GDM1 (cell line): ENCODE measurements at regions not wholly inside any gene's neighbourhood (a gene's known extent, or its start where the extent isn't known, plus 50 kb on each side); places are given as distances from the start of the nearest gene placed in this dataset.
"Not testable (repeated sequence)": the region's sequence is repeated elsewhere in the genome, so short reads cannot be mapped to it uniquely, and the experiment has no call there.

Source experiments
- DNase-seq: peaks from one replicate; lab custom pipeline; 2025; lab: John Stamatoyannopoulos, UW

- DNase-seq = no peak
These were observed 141.6 kb downstream of the KCNJ12 start for GRCh38 chr17:21517538-21518293.

GRCh38 chr17:21522755-21523336, 146.7 kb downstream of the KCNJ12 start:
- DNase-seq = no peak

DNA sequence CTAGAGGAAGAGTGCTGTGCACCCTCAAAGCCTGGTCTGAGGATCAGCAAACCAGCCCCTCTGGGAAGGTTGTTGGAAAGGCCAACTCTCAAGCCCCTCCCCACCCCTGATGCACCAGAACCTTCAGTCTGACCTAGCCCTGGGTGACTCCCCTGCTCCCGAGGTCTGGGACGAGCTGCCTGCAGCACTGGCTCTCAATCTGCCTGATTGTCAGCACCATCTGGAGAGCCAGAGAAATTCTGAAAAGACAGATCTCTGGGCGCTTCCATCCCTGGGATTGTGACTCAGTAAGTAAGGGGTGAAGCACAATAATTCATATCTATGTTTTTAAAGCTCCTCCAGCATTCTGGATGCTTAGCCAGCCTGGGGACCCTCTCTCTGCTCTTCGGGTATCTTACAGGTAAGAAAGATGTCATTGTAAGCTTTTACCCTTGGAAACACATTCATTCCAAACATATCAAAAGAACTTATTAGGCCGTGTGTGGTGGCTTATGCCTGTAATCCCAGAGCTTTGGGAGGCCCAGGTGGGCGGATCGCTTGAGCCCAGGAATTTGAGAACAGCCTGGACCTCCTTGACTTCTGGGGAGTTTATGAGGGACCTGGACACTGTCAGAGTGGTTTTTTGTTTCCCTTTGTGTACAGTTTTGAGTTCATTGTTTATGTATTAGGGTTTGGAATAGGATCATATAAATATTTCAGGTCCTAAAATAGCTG, 147.5 kb downstream of the KCNJ12 start:
- DNase-seq = no peak

DNA sequence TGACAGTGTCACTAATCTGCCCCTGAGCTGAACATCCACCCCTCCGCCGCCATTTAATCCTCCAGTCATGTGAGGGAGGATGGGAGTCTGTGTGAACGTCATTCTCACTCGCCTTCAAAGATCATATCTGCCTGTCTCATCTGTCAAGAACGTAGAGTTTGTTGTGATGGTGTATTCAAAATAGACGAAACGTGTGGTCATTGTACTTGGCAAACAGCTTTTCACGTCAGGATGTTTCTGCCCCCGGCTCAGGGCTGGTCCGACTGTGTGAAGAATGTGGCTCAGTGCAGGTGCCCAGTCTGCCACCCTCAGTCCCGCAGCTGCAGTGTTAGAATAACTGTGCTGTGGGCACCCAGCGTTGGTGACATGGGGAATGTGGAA, 148.0 kb downstream of the KCNJ12 start:
- no peak for DNase-seq

GRCh38 chr17:21525464-21526130, 149.4 kb downstream of the KCNJ12 start:
- DNase-seq = no peak

DNA sequence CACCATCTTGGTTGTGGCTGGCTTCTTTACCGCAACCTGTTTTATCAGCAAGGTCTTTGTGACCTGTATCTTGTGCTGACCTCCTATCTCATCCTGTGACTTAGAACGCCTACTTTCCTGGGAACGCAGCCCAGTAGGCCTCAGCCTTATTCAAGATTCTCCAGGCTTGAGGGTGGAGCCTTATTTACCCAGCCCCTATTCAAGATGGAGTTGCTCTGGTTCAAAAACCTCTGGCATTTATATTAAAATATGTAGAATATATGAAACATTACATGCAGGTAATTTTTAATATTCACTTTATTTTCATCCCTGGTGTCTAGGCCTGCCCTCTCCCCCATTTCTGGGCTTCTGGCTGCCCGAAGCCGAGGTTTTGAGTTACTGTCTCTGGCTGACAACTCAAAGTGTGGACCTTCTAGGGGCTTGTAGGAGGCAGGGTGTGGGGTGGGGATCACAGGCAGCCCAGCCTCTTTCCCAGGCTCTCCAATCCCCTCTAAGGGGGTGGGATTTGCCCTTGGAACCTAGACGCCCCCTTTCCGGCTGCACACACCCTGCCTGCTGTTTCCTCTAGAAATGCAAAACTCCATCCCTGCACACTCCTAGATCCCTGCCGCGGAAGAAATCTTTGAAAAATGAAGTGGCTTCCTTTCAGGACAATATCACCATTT, 152.0 kb downstream of the KCNJ12 start:
- DNase-seq = no peak

GRCh38 chr17:21530311-21530710, 154.2 kb downstream of the KCNJ12 start:
- DNase-seq = no peak

DNA sequence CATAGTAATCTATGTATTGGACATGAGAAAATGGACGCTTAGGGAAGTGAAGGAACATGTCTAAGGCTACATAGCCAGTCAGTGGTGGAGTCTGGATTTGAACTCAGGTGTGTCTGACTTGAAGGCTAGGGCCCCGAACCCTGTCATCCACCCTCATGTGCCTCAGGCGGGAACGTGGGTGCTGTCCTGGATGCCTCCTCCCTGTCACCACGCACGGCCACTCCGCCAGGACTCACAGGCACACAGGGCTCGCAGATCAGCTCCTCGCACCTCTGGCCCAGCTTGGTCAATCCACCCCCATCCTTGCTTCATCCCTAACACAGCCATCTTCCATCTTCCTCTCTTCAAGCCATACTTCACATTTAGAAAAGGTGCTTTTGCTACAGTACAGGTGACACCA, 154.7 kb downstream of the KCNJ12 start:
- no peak for DNase-seq

DNA sequence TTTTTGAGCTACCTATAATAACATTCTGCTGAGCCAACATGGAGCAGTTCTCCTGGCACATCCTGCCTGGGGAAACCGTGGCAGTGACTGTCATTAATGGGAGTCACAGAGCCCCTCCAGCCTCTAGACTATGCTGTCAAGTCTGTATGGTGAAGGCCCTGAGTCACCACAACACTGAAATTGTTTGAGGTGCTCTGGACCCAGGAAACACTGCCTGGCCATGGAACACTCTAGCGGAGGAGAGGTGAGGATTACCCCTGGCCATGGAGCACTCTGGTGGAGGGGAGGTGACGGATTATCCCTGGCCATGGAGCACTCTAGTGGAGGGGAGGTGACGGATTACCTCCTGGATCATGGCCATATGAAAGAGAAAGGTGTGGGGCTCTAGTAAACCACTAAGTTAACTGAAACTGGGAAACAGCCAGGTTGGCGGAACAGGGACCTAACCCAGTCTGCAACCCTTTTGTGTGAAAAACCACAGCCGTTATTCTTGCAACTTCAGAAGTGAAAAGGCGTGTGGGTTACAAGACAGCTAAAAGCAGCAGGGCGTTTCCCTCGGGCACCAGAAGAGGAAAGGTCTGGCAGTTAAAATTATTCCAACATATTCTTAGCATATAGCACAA, 156.7 kb downstream of the KCNJ12 start:
- DNase-seq = no peak

DNA sequence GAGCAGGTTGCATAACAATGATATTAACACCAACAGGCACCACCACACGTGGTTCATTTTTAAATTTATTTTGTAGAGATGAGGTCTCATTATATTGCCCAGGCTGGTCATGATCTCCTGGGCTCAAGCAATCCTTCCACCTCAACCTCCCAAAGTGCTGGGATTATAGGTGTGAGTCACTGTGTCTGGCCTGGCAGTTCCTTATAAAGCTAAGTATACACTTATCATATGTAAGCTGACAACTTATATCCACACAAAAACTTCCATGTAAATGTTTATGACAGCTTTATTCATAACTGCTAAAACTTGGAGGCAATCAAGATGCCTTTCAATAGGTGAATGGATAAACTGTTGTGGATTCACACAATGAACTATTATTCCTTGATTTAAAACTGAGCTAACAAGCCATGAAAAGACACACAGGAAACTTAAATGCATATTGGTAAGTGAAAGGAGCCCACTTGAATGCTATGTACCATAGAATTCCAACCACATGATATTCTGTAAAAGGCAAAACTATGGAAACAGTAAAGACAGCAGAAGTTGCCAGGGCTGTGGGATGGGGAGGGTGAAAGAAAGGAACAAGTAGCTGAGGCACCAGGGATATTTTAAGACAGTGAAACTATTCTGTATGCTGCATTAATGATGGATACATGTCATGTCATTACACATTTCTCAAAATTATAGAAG, 156.5 kb upstream of the KCNJ18 start:
- DNase-seq = no peak

DNA sequence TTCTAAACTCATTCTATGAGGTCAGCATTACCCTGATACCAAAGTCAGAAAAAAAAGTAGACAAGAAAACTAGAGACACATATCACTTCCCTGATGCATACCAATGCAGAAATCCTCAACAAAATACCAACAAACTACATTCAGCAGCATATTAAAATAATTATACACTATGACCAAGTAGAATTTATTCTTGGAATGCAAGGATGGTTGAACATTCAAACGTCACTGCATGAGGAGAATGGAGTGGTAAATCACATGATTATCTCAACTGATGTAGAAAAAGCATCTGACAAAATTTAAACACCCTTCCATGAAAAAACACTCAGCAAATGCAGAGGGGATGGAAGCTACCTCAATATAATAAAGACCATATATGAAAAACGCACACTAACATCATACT, 155.0 kb upstream of the KCNJ18 start:
- no peak for DNase-seq

GRCh38 chr17:21538615-21539014, 153.7 kb upstream of the KCNJ18 start:
- no peak for DNase-seq

- no peak for DNase-seq
These were observed 153.2 kb upstream of the KCNJ18 start for GRCh38 chr17:21539146-21539545.

DNA sequence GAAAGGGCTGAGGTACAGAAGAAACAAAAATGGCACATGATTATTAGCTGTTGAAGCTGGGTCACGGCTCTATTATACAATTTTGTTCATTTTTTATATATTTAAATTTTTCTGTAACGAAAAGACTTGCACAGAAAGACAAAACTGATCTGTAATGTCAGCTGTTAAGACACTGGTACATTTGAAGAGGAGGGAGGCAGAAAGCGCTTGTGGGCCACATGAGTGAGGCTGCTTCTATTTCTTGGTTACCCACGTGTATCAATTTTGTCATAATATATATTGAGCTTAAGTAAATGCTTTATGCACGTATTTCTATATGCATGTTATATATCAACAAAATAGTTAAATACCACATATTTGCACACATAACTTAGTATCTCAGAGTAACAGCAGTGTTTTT, 151.8 kb upstream of the KCNJ18 start:
- DNase-seq = no peak

- DNase-seq = no peak
These were observed 150.3 kb upstream of the KCNJ18 start for GRCh38 chr17:21542070-21542469.

GRCh38 chr17:21542991-21543390, 149.3 kb upstream of the KCNJ18 start:
- no peak for DNase-seq

DNA sequence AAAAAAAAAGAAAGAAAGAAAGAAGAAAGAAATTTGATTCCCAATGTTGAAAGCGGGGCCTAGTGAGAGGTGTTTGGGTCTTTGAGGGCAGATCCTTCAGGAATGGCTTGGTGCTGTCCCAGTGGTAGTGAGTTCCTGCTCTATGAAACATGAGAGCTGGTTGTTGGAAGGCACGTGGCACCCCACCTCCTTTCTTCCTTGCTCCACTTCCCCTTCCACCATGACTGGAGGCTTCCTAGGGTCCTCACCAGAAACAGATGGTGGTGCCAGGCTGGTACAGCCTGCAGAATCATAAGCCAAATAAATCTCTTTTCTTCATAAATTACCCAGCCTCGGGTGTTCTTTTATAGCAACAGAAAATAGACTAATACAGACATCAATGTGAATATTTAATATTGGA, 147.3 kb upstream of the KCNJ18 start:
- DNase-seq = no peak

- DNase-seq = no peak
These were observed 144.1 kb upstream of the KCNJ18 start for GRCh38 chr17:21548236-21548635.

- DNase-seq = no peak
These were observed 143.1 kb upstream of the KCNJ18 start for GRCh38 chr17:21549107-21549687.

GRCh38 chr17:21550031-21550430, 142.3 kb upstream of the KCNJ18 start:
- not testable (repeated sequence) for DNase-seq
